Peyer's patch (tissue), 4 donors: ENCODE measurements at regions not wholly inside any gene's neighbourhood (a gene's known extent, or its start where the extent isn't known, plus 50 kb on each side); places are given as distances from the start of the nearest gene placed in this dataset.

Experiments
- DNase-seq, 3 donors: peaks; one replicate each; pipeline ENCODE4 v3.0.0-alpha.2; 2017 to 2019
- H3K27ac ChIP-seq, 4 donors: fragments of 200-600 bp; sonication (generic); one replicate each; pipeline ENCODE4 v1.5.1; 2016 to 2019
- H3K27me3 ChIP-seq, 2 donors: fragments of 200-600 bp; sonication (generic); one replicate each; pipeline ENCODE4 v1.5.1; 2019
- H3K36me3 ChIP-seq, 3 donors: fragments of 200-600 bp; sonication (generic); one replicate each; pipeline ENCODE4 v1.5.1; 2016 to 2019
- H3K4me1 ChIP-seq, 4 donors: fragments of 200-600 bp; sonication (generic); one replicate each; pipeline ENCODE4 v1.5.1; 2016 to 2019
- H3K4me3 ChIP-seq, 4 donors: fragments of 200-600 bp; sonication (generic); 1 replicate in 3 of 4; 2 replicates in 1 of 4; pipeline ENCODE4 v1.5.1; 2016 to 2019; ENCODE audit warnings: mild to moderate bottlenecking in 1 of 4
- H3K9me3 ChIP-seq, 4 donors: fragments of 200-600 bp; sonication (generic); one replicate each; pipeline ENCODE4 v1.5.1; 2016 to 2019; ENCODE audit warnings: mild to moderate bottlenecking in 1 of 4
- POLR2A ChIP-seq, 2 donors: fragments of 450-650 bp; IDR thresholded peaks; one replicate each; pipeline ENCODE4 v1.5.1; 2017; ENCODE audit warnings: antibody characterized with exemption in 2 of 2, mild to moderate bottlenecking in 2 of 2, moderate library complexity in 2 of 2
- TF ChIP-seq, protein P1 (sequence below), 6 experiments: fragments of 450-650 bp in 4 of 6; fragments of 200-600 bp in 2 of 6; sonication (generic) in 1 of 6; IDR thresholded peaks; one replicate each; pipeline ENCODE4 v1.5.1; 2017 to 2019; ENCODE audit warnings: antibody characterized with exemption in 6 of 6, mild to moderate bottlenecking in 3 of 6, moderate library complexity in 1 of 6

DNA sequence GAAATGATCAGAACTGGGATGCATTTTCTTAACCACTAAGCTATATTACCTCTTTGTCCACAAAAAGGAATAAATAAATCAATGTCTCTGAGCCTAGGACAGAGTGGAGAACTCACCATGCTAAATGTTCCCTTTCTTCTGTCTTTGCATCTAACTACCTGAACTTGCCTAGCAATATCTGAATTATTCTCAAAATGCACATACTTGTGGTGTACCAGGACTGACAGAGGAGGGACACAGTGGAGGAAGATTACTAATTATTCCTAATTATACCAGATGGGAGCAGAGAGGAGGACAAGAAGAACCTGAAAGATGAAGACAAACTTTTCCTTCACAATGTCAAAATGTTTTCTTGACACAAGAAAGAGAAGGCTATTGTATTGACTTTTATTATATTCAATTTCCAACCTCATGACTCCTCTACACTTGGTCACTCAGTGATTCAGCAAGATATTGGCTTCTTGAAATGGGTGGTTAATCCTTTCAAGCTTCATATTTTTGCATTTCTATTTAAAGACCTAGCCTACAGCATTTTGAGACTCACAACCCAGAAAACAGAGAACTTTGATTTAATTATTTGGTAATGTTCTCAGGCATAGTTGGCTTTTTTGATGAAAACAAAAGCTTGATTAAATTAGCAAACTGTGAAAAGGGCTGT is 117.2 kb upstream of the LRFN5 start:
- Histone ChIP-seq H3K4me3 (no peak overlapping the region), H3K27ac (no peak overlapping the region), H3K9me3 (no peaks in the 10 kb centered on the region), H3K4me1 (no peaks in the 10 kb centered on the region), H3K27me3 (no peaks in the 10 kb centered on the region), H3K36me3 (no peaks in the 10 kb centered on the region)
- DNase-seq = no peak
- TF ChIP-seq POLR2A (IDR thresholded peaks at IDR 0.05) = no peak
- TF ChIP-seq, protein P1, sequence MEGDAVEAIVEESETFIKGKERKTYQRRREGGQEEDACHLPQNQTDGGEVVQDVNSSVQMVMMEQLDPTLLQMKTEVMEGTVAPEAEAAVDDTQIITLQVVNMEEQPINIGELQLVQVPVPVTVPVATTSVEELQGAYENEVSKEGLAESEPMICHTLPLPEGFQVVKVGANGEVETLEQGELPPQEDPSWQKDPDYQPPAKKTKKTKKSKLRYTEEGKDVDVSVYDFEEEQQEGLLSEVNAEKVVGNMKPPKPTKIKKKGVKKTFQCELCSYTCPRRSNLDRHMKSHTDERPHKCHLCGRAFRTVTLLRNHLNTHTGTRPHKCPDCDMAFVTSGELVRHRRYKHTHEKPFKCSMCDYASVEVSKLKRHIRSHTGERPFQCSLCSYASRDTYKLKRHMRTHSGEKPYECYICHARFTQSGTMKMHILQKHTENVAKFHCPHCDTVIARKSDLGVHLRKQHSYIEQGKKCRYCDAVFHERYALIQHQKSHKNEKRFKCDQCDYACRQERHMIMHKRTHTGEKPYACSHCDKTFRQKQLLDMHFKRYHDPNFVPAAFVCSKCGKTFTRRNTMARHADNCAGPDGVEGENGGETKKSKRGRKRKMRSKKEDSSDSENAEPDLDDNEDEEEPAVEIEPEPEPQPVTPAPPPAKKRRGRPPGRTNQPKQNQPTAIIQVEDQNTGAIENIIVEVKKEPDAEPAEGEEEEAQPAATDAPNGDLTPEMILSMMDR (IDR thresholded peaks at IDR 0.05) = no peak

DNA sequence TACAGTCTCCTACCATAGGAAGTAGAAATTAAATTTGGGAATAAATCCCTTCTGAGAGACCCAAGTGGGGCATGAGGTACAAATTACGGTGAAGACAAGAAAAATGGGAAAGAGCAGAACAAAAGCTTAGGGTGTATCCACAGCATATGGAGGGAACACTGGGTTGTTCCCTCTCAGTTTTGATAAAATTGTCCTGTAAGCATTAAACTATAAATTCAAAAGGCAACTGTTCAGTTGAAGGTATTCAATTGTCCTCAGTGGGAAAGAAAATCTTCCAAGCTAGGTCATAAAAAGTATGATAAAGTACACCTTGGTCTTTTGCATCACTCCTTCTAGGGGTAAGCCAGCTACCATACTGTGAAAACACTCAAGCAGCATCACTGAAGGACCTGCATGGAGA is 118.3 kb upstream of the LRFN5 start:
- TF ChIP-seq POLR2A (IDR thresholded peaks at IDR 0.05) = no peak
- TF ChIP-seq, protein P1 (IDR thresholded peaks at IDR 0.05) = no peak
- Histone ChIP-seq H3K27ac (no peak overlapping the region), H3K4me3 (no peak overlapping the region), H3K36me3 (no peaks in the 10 kb centered on the region), H3K27me3 (no peaks in the 10 kb centered on the region), H3K4me1 (no peaks in the 10 kb centered on the region), H3K9me3 (no peaks in the 10 kb centered on the region)
- no peak for DNase-seq

DNA sequence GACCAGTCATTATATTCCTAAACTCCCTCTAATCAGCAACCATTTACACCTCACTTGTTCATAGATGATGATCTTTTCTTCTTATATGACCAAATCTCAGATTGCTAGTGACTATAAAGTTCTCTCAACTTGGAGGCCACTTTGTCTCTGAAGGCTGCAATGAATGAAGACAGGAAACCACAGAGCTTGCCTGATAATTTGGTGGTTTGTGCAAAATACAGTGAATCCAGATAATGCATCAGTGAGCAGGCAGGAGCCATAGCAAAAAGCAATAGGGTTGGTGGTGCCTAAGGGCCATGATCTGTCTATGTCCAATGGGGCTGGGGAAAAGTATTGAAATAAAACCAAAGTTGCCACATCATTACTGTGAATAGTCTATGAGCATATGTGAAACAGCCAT is 123.8 kb upstream of the LRFN5 start:
- DNase-seq = no peak

DNA sequence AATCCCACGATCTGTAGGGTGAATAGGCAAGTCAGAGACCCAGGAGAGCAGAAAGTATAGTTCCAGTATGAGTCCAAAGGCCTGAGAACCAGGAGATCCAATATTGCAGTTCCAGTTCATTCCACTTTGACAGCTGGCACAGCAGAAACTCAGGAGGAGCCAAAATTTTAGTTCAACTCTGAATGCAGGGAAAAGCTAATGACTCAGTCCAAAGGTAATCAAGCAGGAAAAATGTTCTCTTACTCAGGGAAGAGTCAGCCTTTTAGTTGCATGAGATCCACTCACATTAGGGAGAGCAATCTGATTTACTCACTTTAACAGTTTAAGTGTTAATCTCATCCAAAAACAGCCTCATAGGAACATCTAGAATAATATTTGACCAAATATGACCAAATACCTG is 130.2 kb upstream of the LRFN5 start:
- DNase-seq = no peak
- Histone ChIP-seq H3K4me3 (no peak overlapping the region), H3K9me3 (no peaks in the 10 kb centered on the region), H3K4me1 (no peaks in the 10 kb centered on the region), H3K27ac (no peak overlapping the region), H3K36me3 (no peaks in the 10 kb centered on the region), H3K27me3 (no peaks in the 10 kb centered on the region)
- TF ChIP-seq POLR2A (IDR thresholded peaks at IDR 0.05) = no peak
- TF ChIP-seq, protein P1 (IDR thresholded peaks at IDR 0.05) = no peak

More for the DNA sequence above, 123.8 kb upstream of the LRFN5 start:
- H3K4me3 ChIP-seq = no peak overlapping the region
- no peak overlapping the region for H3K27ac ChIP-seq
- no peaks in the 10 kb centered on the region for H3K9me3 ChIP-seq
- H3K36me3 ChIP-seq = no peaks in the 10 kb centered on the region
- no peak for TF ChIP-seq POLR2A (IDR thresholded peaks at IDR 0.05)
- no peaks in the 10 kb centered on the region for H3K4me1 ChIP-seq
- no peaks in the 10 kb centered on the region for H3K27me3 ChIP-seq

DNA sequence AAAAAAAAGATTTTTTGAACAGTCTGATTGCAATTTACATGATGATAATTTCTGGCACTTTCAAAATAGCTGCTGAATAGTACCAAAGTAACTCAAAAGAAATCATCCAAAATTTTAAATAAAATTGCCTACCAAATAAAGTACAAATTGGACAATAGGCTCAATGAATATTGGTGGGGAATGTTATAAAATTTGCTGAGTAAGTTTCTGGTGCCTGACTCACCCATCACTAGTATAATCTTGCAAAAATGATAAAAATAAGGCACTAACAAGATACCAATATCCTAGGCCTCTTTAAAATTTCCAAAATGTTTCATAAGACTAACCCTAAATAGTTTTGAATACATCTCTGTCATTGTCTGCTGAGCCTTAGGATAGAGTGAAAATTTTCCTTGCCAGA is 145.3 kb upstream of the LRFN5 start:
- no peak for DNase-seq
- TF ChIP-seq POLR2A (IDR thresholded peaks at IDR 0.05) = no peak
- TF ChIP-seq, protein P1 (IDR thresholded peaks at IDR 0.05) = no peak
- no peaks in the 10 kb centered on the region for H3K9me3 ChIP-seq
- no peak overlapping the region for H3K4me3 ChIP-seq
- no peak overlapping the region for H3K27ac ChIP-seq
- no peaks in the 10 kb centered on the region for H3K4me1 ChIP-seq
- no peaks in the 10 kb centered on the region for H3K27me3 ChIP-seq
- no peaks in the 10 kb centered on the region for H3K36me3 ChIP-seq

DNA sequence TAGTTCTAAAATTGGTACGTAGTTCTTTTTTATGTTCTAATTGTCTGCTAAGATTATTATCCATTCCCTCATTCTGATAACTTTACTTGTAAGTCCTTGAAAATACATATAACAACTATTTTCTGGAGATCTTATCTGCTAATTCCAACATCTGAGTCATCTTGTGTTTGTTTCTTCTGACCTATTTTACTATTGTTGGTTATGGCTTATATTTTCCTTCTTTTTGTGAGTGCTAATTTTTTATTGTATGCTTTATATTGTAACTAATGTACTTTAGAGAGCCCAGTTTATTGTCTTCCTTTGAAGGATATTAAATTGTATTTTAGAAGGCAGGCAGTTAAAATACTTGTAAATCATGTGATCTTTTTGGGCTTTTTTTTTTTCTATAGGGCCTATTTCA is 149.3 kb upstream of the LRFN5 start:
- no peaks in the 10 kb centered on the region for H3K36me3 ChIP-seq
- H3K9me3 ChIP-seq = no peaks in the 10 kb centered on the region
- H3K27me3 ChIP-seq = no peaks in the 10 kb centered on the region
- no peak overlapping the region for H3K4me3 ChIP-seq
- no peak for TF ChIP-seq POLR2A (IDR thresholded peaks at IDR 0.05)
- TF ChIP-seq, protein P1 (IDR thresholded peaks at IDR 0.05) = no peak
- H3K4me1 ChIP-seq = no peaks in the 10 kb centered on the region
- DNase-seq = no peak
- H3K27ac ChIP-seq = no peak overlapping the region
